Endothelial cell of umbilical vein (primary cell): ENCODE measurements at regions not wholly inside any gene's neighbourhood (a gene's known extent, or its start where the extent isn't known, plus 50 kb on each side); places are given as distances from the start of the nearest gene placed in this dataset.

Experiments
- BruUV-seq: library from RNA; stranded (reverse); fragments of 400-500 nt; replicated peaks from 2 replicates; lab custom pipeline; 2021; lab: Mats Ljungman, UMichigan
- CTCF ChIA-PET: fragments of 300-600, 350-600 bp; sonication (Branson Sonifier 250); formaldehyde crosslinking; loops from one replicate; lab custom pipeline; 2021; ENCODE audit warnings: antibody characterized with exemption, inconsistent platforms; lab: Charles Lee
- POLR2A ChIA-PET: fragments of 300-600, 350-600 bp; sonication (Branson Sonifier 250); formaldehyde crosslinking; loops from one replicate; lab custom pipeline; 2021; ENCODE audit warnings: antibody characterized with exemption, inconsistent platforms; lab: Charles Lee
- DNase-seq: peaks from one replicate; pipeline ENCODE4 v3.0.0-alpha.2; 2011; ENCODE audit warnings: low read depth, low spot score
- FAIRE-seq: peaks from 2 replicates; lab custom pipeline; 2011; peaks lifted over from hg19 to GRCh38; lab: Jason Lieb, UNC
- H2AFZ ChIP-seq: 2 replicates; pipeline ENCODE4 v1.6.0; 2012; ENCODE audit warnings: low read depth, low read length, control low read depth, inconsistent platforms
- H3K27ac ChIP-seq: 2 replicates; pipeline ENCODE4 v1.5.1; 2011; ENCODE audit warnings: low read depth, mild to moderate bottlenecking, control low read depth, low read length, moderate library complexity; ENCODE audit not compliant: insufficient read depth
- H3K27me3 ChIP-seq, 2 experiments: 2 replicates each; pipeline versions ENCODE4 v1.6.0 to v1.6.1; 2011; ENCODE audit warnings: low read length in 2 of 2, mixed read lengths in 1 of 2; ENCODE audit not compliant: control insufficient read depth in 2 of 2, insufficient read depth in 2 of 2
- H3K36me3 ChIP-seq, 2 experiments: 2 replicates in 1 of 2; 3 replicates in 1 of 2; pipeline ENCODE4 v1.5.1; 2011; ENCODE audit warnings: low read length in 2 of 2, mild to moderate bottlenecking in 1 of 2, moderate library complexity in 1 of 2; ENCODE audit not compliant: control insufficient read depth in 2 of 2, insufficient read depth in 2 of 2; ENCODE audit errors: extremely low read depth in 1 of 2
- H3K4me1 ChIP-seq: 3 replicates; pipeline ENCODE4 v1.5.1; 2011; ENCODE audit warnings: mild to moderate bottlenecking, low read length; ENCODE audit not compliant: control insufficient read depth, insufficient read depth; ENCODE audit errors: extremely low read depth
- H3K4me2 ChIP-seq: 2 replicates; pipeline ENCODE4 v1.6.1; 2011; ENCODE audit warnings: low read length, control low read depth, mixed read lengths; ENCODE audit not compliant: insufficient read depth
- H3K4me3 ChIP-seq, 3 experiments: fragments of 200-600 bp in 1 of 3; sonication (generic), shearing (Covaris generic) in 1 of 3; replicated peaks in 1 of 3; 2 replicates each; pipeline ENCODE4 v1.5.1; 2011 to 2016; ENCODE audit warnings: control low read depth in 3 of 3, low read length in 3 of 3, mild to moderate bottlenecking in 2 of 3, inconsistent platforms in 1 of 3, low read depth in 1 of 3, moderate library complexity in 1 of 3; ENCODE audit not compliant: insufficient read depth in 1 of 3
- H3K79me2 ChIP-seq: 2 replicates; pipeline ENCODE4 v1.6.0; 2012; ENCODE audit warnings: low read length, inconsistent platforms; ENCODE audit not compliant: control insufficient read depth, insufficient read depth
- H3K9ac ChIP-seq: replicated peaks from 2 replicates; pipeline ENCODE3; 2011; ENCODE audit warnings: low read length, control low read depth; ENCODE audit not compliant: insufficient read depth; ENCODE audit errors: extremely low read depth
- H3K9me1 ChIP-seq: replicated peaks from 3 replicates; pipeline ENCODE4 v1.6.0; 2011; ENCODE audit warnings: mild to moderate bottlenecking, low read length; ENCODE audit not compliant: control insufficient read depth, insufficient read depth; ENCODE audit errors: extremely low read depth
- H3K9me3 ChIP-seq: replicated peaks from 2 replicates; pipeline ENCODE4 v1.5.1; 2012; ENCODE audit warnings: low read length, inconsistent platforms; ENCODE audit not compliant: control insufficient read depth, insufficient read depth
- H4K20me1 ChIP-seq: replicated peaks from 2 replicates; pipeline ENCODE3; 2011; ENCODE audit warnings: mild to moderate bottlenecking, low read length; ENCODE audit not compliant: control insufficient read depth, insufficient read depth; ENCODE audit errors: extremely low read depth
- CTCF ChIP-seq, 2 donors: IDR thresholded peaks; 1 replicate in 1 of 2; 2 replicates in 1 of 2; pipeline ENCODE4 v1.5.1; 2011; ENCODE audit warnings: low read length in 2 of 2, mild to moderate bottlenecking in 2 of 2, moderate library complexity in 2 of 2, control low read depth in 1 of 2, inconsistent platforms in 1 of 2, low read depth in 1 of 2; ENCODE audit not compliant: insufficient read depth in 1 of 2; ENCODE audit errors: extremely low read depth in 1 of 2
- EZH2 ChIP-seq: IDR thresholded peaks from 2 replicates; pipeline ENCODE4 v1.6.1; 2012; ENCODE audit warnings: borderline replicate concordance, low read depth, mild to moderate bottlenecking, moderate library complexity, low read length, inconsistent platforms; ENCODE audit not compliant: severe bottlenecking
- FOS ChIP-seq: IDR thresholded peaks from 2 replicates; pipeline ENCODE4 v1.6.1; 2011; ENCODE audit warnings: mild to moderate bottlenecking, low read length, moderate library complexity, borderline replicate concordance; ENCODE audit not compliant: insufficient read depth
- GATA2 ChIP-seq: IDR thresholded peaks from 2 replicates; pipeline ENCODE4 v1.7.0; 2011; ENCODE audit warnings: low read depth, mild to moderate bottlenecking, moderate library complexity, mixed read lengths, low read length; ENCODE audit not compliant: insufficient read length, insufficient read depth
- JUN ChIP-seq: IDR thresholded peaks from 2 replicates; pipeline ENCODE4 v1.6.1; 2011; ENCODE audit warnings: borderline replicate concordance, low read depth; ENCODE audit not compliant: insufficient read length, insufficient read depth
- MYC ChIP-seq: IDR thresholded peaks from one replicate; pipeline ENCODE4 v1.6.1; 2011; ENCODE audit warnings: mild to moderate bottlenecking, low read depth, low read length
- POLR2AphosphoS5 ChIP-seq: IDR thresholded peaks from 2 replicates; pipeline ENCODE4 v1.6.1; 2012; ENCODE audit warnings: low read depth, mild to moderate bottlenecking, control low read depth, low read length, moderate library complexity; ENCODE audit not compliant: insufficient read depth
- dilution Hi-C: fragments of 300-500 bp; cut with MboI; formaldehyde crosslinking; loops from one replicate; pipeline ENCODE4 v1.15.0; 2019; ENCODE audit warnings: low sequenced_read_pairs; ENCODE audit not compliant: extremely low pct_ligation_motif_present
- intact Hi-C: fragments of 100-400 bp; cut with micrococcal nuclease; formaldehyde crosslinking; loops from one replicate; pipeline ENCODE4 v1.10.0; 2022

DNA sequence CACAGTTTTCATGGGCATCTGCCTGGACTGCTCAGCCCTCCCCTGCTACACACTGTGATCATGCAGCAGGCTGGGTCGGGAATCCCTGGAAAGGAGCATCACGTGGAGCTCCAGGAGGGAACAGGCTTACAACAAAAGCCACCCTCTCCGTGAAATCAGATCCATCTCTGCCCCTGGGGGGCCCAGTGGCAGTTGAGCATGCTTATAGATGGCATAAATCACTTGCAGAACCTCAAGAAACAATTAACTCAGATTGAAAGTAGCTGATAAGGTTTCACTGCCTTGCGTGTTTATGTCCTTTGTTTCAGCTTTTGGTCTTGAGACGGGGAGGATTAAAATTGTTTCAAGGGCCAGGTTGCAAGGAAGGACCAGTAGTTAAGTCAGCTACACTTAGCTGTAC is 354.8 kb upstream of the MEIS1 start:
- dilution Hi-C loops, result no loop called here

More for the DNA sequence above, 354.8 kb upstream of the MEIS1 start:
- POLR2A ChIA-PET, result no interaction called here
- intact Hi-C loops, result no loop called here
- H3K4me3 ChIP-seq, result no peak overlapping the region
- H3K4me2 ChIP-seq, result no peak overlapping the region
- H3K27ac ChIP-seq, result no peak overlapping the region
- no peak for FAIRE-seq
- H3K9ac ChIP-seq, result no peak overlapping the region
- H3K9me1 ChIP-seq, result no peaks in the 10 kb centered on the region
- no peaks in the 10 kb centered on the region for H3K9me3 ChIP-seq
- BruUV-seq, result no TSS peak
- H3K4me1 ChIP-seq, result no peaks in the 10 kb centered on the region
- no peak for TF ChIP-seq GATA2
- no peak for TF ChIP-seq EZH2
- TF ChIP-seq JUN, result no peak
- TF ChIP-seq CTCF (IDR thresholded peaks at IDR 0.05; ENCODE audit: extremely low read depth in 1 of 2, insufficient read depth in 1 of 2, low read depth in 1 of 2, low read length in 2 of 2), result no peak
- TF ChIP-seq MYC, result no peak
- TF ChIP-seq POLR2AphosphoS5, result no peak
- no peak for TF ChIP-seq FOS
- CTCF ChIA-PET, result no interaction called here
- H3K36me3 ChIP-seq, result no peaks in the 10 kb centered on the region
- H3K79me2 ChIP-seq, result no peaks in the 10 kb centered on the region
- no peak overlapping the region for H2AFZ ChIP-seq
- no peaks in the 10 kb centered on the region for H3K27me3 ChIP-seq
- no peaks in the 10 kb centered on the region for H4K20me1 ChIP-seq
- DNase-seq, result no peak
